Suprapubic skin (tissue), 3 donors: ENCODE measurements at regions not wholly inside any gene's neighbourhood (a gene's known extent, or its start where the extent isn't known, plus 50 kb on each side); places are given as distances from the start of the nearest gene placed in this dataset.

Source experiments
- EP300 ChIP-seq: sonication (generic); formaldehyde crosslinking; IDR thresholded peaks from one replicate; pipeline ENCODE4 v1.6.1; 2017; ENCODE audit warnings: antibody characterized with exemption
- POLR2A ChIP-seq, 2 donors: fragments of 450-650 bp; IDR thresholded peaks; one replicate each; pipeline ENCODE4 v1.6.1; 2017; ENCODE audit warnings: antibody characterized with exemption in 2 of 2, mild to moderate bottlenecking in 2 of 2, moderate library complexity in 2 of 2
- TF ChIP-seq, protein P1 (sequence below), 2 donors: fragments of 200-600 bp in 1 of 2; fragments of 450-650 bp in 1 of 2; sonication (generic) in 1 of 2; IDR thresholded peaks; one replicate each; pipeline ENCODE4 v1.5.1; 2016 to 2019; ENCODE audit warnings: antibody characterized with exemption in 2 of 2, mild to moderate bottlenecking in 1 of 2, moderate library complexity in 1 of 2

DNA sequence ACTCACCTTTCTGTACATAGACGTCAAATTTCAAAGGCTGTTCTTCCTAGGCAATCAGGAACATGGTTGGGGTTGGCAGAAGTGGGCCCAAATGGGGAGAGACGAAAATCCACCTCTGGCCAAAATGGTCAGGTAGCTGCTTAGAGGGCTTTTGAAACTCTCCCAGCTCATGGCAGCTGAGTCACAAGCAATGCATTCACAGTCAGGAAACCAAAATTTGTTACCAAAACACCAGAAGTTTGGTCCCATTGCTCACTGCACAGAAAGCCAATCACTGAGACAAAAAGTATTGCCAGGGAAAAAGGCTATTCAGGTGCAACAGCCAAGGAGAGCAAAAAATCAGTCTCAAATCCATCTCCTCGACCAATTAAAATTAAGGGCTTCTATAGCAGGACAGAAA is 539.6 kb upstream of the CCDC54 start:
- TF ChIP-seq POLR2A (IDR thresholded peaks at IDR 0.05) (no peak), EP300 (no peak)
- TF ChIP-seq, protein P1, sequence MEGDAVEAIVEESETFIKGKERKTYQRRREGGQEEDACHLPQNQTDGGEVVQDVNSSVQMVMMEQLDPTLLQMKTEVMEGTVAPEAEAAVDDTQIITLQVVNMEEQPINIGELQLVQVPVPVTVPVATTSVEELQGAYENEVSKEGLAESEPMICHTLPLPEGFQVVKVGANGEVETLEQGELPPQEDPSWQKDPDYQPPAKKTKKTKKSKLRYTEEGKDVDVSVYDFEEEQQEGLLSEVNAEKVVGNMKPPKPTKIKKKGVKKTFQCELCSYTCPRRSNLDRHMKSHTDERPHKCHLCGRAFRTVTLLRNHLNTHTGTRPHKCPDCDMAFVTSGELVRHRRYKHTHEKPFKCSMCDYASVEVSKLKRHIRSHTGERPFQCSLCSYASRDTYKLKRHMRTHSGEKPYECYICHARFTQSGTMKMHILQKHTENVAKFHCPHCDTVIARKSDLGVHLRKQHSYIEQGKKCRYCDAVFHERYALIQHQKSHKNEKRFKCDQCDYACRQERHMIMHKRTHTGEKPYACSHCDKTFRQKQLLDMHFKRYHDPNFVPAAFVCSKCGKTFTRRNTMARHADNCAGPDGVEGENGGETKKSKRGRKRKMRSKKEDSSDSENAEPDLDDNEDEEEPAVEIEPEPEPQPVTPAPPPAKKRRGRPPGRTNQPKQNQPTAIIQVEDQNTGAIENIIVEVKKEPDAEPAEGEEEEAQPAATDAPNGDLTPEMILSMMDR (IDR thresholded peaks at IDR 0.05), result no peak
